Loucy (cell line): ENCODE measurements at regions not wholly inside any gene's neighbourhood (a gene's known extent, or its start where the extent isn't known, plus 50 kb on each side); places are given as distances from the start of the nearest gene placed in this dataset.
"Not testable (repeated sequence)": the region's sequence is repeated elsewhere in the genome, so short reads cannot be mapped to it uniquely, and the experiment has no call there.

Experiments
- H2AFZ ChIP-seq: fragments of 200-600 bp; sonication (generic); 2 replicates; pipeline ENCODE4 v1.6.0; 2016; ENCODE audit warnings: antibody characterized with exemption, mild to moderate bottlenecking, low read length, moderate library complexity
- H3F3A ChIP-seq: fragments of 200-600 bp; 2 replicates; pipeline ENCODE4 v1.6.0; 2016; ENCODE audit warnings: antibody characterized with exemption, low read depth, mild to moderate bottlenecking
- H3K27me3 ChIP-seq: fragments of 200-600 bp; sonication (generic); 2 replicates; pipeline ENCODE4 v1.6.1; 2014; ENCODE audit warnings: low read length, mild to moderate bottlenecking; ENCODE audit not compliant: insufficient read depth, poor library complexity, severe bottlenecking
- H3K36me3 ChIP-seq: fragments of 200-600 bp; sonication (generic); 2 replicates; pipeline ENCODE4 v1.6.1; 2016; ENCODE audit warnings: low read length; ENCODE audit not compliant: insufficient read depth
- H3K4me1 ChIP-seq: fragments of 200-600 bp; sonication (generic); 2 replicates; pipeline ENCODE4 v1.5.1; 2014; ENCODE audit warnings: low read length, mild to moderate bottlenecking; ENCODE audit not compliant: insufficient read depth, poor library complexity, severe bottlenecking
- H3K4me2 ChIP-seq: fragments of 200-600 bp; sonication (generic); 2 replicates; pipeline ENCODE4 v1.6.0; 2014; ENCODE audit warnings: antibody characterized with exemption, low read length, low read depth, mild to moderate bottlenecking; ENCODE audit not compliant: poor library complexity, severe bottlenecking
- H3K4me3 ChIP-seq: fragments of 200-600 bp; sonication (generic); 2 replicates; pipeline ENCODE4 v1.5.1; 2014; ENCODE audit warnings: low read length, mild to moderate bottlenecking, mixed read lengths; ENCODE audit not compliant: poor library complexity, severe bottlenecking
- H3K79me2 ChIP-seq: fragments of 200-600 bp; sonication (generic); 2 replicates; pipeline ENCODE4 v1.6.1; 2014; ENCODE audit warnings: low read length; ENCODE audit not compliant: insufficient read depth
- H3K9ac ChIP-seq: fragments of 200-600 bp; sonication (generic); 2 replicates; pipeline ENCODE4 v1.6.0; 2014; ENCODE audit warnings: mild to moderate bottlenecking, low read depth, low read length, moderate library complexity; ENCODE audit not compliant: poor library complexity, severe bottlenecking
- H3K9me2 ChIP-seq: fragments of 200-600 bp; sonication (generic); replicated peaks from 2 replicates; pipeline ENCODE4 v1.6.1; 2016; ENCODE audit warnings: low read depth, low read length, mixed read lengths
- H3K9me3 ChIP-seq: fragments of 200-600 bp; sonication (generic); 2 replicates; pipeline ENCODE4 v1.6.1; 2014; ENCODE audit warnings: mild to moderate bottlenecking, antibody characterized with exemption, low read length, low read depth; ENCODE audit not compliant: insufficient read depth
- H4K20me1 ChIP-seq: fragments of 200-600 bp; sonication (generic); 2 replicates; pipeline ENCODE4 v1.6.0; 2014; ENCODE audit warnings: antibody characterized with exemption, low read length, mild to moderate bottlenecking; ENCODE audit not compliant: insufficient read depth, poor library complexity, severe bottlenecking
- EZH2phosphoT487 ChIP-seq: fragments of 200-600 bp; IDR thresholded peaks from 2 replicates; pipeline ENCODE4 v1.6.1; 2018; ENCODE audit warnings: antibody characterized with exemption, mild to moderate bottlenecking, moderate library complexity, borderline replicate concordance
- TF ChIP-seq, protein P1 (sequence below): fragments of 200-600 bp; sonication (generic); conservative IDR thresholded peaks from 2 replicates; pipeline ENCODE4 v1.5.1; 2014; ENCODE audit warnings: mild to moderate bottlenecking, antibody characterized with exemption, low read length

DNA sequence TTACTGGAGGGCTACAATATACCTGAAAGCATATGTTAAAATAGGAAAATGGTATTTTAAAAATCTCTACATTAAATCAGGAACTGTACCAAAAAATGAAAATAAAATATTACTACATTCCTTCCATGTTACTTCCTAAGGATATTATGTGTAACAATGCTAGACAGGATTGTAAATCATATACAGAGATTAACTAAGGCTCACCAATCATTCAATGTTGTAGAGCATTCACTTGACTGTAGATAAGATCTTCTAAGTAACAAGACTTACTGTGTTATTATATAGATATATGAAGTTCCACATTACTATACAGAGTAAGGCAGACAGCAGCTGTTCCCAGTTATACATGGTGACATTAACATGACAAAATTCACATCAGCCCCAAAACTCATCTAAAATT lies 1919.1 kb upstream of the CDH9 start:
- H3K4me1 ChIP-seq = no peaks in the 10 kb centered on the region
- H2AFZ ChIP-seq = no peak overlapping the region
- H3K4me2 ChIP-seq = no peak overlapping the region
- H3K9me3 ChIP-seq = no peaks in the 10 kb centered on the region
- H3K79me2 ChIP-seq = no peaks in the 10 kb centered on the region
- no peaks in the 10 kb centered on the region for H4K20me1 ChIP-seq
- no peaks in the 10 kb centered on the region for H3K36me3 ChIP-seq
- TF ChIP-seq EZH2phosphoT487 = no peak
- H3K9me2 ChIP-seq = no peaks in the 10 kb centered on the region
- no peak overlapping the region for H3K9ac ChIP-seq
- H3K27me3 ChIP-seq = no peaks in the 10 kb centered on the region
- no peaks in the 10 kb centered on the region for H3F3A ChIP-seq
- H3K4me3 ChIP-seq = no peak overlapping the region

DNA sequence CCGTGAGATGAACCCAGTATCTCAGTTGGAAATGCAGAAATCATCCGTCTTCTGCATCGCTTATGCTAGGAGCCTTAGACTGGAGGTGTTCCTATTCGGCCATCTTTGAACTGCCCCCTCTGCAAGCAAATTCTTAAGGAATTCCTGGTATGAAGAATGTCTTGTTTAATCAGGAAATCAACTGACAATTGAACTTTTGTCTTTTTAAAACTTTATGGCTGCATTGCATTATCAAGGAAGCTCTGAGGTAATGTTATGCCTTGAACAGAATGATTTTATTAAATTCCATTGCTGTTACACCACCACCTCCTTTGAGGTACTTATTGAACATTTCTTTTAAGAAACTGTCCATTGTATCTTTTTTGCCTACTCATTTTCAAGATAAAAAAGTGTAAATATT lies 1915.7 kb upstream of the CDH9 start:
- TF ChIP-seq EZH2phosphoT487 = no peak
- TF ChIP-seq, protein P1, sequence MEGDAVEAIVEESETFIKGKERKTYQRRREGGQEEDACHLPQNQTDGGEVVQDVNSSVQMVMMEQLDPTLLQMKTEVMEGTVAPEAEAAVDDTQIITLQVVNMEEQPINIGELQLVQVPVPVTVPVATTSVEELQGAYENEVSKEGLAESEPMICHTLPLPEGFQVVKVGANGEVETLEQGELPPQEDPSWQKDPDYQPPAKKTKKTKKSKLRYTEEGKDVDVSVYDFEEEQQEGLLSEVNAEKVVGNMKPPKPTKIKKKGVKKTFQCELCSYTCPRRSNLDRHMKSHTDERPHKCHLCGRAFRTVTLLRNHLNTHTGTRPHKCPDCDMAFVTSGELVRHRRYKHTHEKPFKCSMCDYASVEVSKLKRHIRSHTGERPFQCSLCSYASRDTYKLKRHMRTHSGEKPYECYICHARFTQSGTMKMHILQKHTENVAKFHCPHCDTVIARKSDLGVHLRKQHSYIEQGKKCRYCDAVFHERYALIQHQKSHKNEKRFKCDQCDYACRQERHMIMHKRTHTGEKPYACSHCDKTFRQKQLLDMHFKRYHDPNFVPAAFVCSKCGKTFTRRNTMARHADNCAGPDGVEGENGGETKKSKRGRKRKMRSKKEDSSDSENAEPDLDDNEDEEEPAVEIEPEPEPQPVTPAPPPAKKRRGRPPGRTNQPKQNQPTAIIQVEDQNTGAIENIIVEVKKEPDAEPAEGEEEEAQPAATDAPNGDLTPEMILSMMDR = no peak
- no peak overlapping the region for H3K4me3 ChIP-seq
- no peaks in the 10 kb centered on the region for H3K36me3 ChIP-seq
- H3K4me2 ChIP-seq = no peak overlapping the region
- no peaks in the 10 kb centered on the region for H4K20me1 ChIP-seq
- no peaks in the 10 kb centered on the region for H3K9me2 ChIP-seq
- no peaks in the 10 kb centered on the region for H3F3A ChIP-seq
- no peak overlapping the region for H2AFZ ChIP-seq
- H3K4me1 ChIP-seq = no peaks in the 10 kb centered on the region
- no peaks in the 10 kb centered on the region for H3K9me3 ChIP-seq
- no peaks in the 10 kb centered on the region for H3K27me3 ChIP-seq
- no peak overlapping the region for H3K9ac ChIP-seq
- H3K79me2 ChIP-seq = no peaks in the 10 kb centered on the region

DNA sequence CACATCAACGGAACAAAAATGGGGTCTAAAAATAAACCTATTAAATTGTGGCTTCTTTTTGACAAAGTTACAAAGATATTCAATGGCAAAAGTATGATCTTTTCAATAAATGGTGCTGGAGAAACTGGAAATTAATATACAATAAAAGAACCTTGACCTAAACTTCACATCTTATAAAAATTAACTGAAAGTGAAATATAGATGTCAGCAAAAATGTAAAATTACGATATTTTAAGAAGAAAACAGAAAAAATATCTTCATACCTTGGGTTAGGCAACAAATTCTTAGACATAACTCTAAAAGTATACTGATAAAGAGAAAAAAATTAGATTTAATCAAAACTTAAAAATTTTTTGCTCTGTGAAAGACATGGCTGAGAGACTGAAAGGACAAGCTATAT lies 1909.5 kb upstream of the CDH9 start:
- Histone ChIP-seq H3F3A (no peaks in the 10 kb centered on the region), H3K79me2 (no peaks in the 10 kb centered on the region), H3K9ac (no peak overlapping the region), H2AFZ (no peak overlapping the region), H3K4me3 (no peak overlapping the region), H3K9me3 (no peaks in the 10 kb centered on the region), H3K27me3 (no peaks in the 10 kb centered on the region), H3K4me1 (no peaks in the 10 kb centered on the region), H3K9me2 (no peaks in the 10 kb centered on the region), H3K36me3 (no peaks in the 10 kb centered on the region), H4K20me1 (no peaks in the 10 kb centered on the region), H3K4me2 (no peak overlapping the region)
- TF ChIP-seq, protein P1 = no peak
- no peak for TF ChIP-seq EZH2phosphoT487

DNA sequence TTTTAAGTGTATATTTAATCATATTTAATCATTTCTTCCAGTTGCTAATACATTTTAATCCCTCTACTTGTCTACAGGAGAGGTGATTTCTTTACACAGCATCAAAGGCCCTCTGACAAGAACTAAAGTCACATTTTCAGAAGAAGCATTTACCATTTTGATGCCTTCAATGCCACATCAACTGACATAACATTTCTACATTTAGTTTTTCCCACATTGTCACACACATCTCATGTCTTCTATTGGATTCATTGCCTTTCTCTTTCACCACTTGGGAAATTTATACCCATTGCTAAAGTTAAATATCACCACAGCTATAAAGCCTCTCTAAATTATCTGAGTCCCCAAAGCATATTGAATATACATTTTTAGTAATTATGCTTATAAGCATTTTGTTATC lies 1907.5 kb upstream of the CDH9 start:
- Histone ChIP-seq H2AFZ (no peak overlapping the region), H3F3A (no peaks in the 10 kb centered on the region), H3K9me2 (no peaks in the 10 kb centered on the region), H4K20me1 (no peaks in the 10 kb centered on the region), H3K4me3 (no peak overlapping the region), H3K9me3 (no peaks in the 10 kb centered on the region), H3K9ac (no peak overlapping the region), H3K4me1 (no peaks in the 10 kb centered on the region), H3K79me2 (no peaks in the 10 kb centered on the region), H3K36me3 (no peaks in the 10 kb centered on the region), H3K4me2 (no peak overlapping the region), H3K27me3 (no peaks in the 10 kb centered on the region)
- TF ChIP-seq, protein P1 = no peak
- no peak for TF ChIP-seq EZH2phosphoT487

DNA sequence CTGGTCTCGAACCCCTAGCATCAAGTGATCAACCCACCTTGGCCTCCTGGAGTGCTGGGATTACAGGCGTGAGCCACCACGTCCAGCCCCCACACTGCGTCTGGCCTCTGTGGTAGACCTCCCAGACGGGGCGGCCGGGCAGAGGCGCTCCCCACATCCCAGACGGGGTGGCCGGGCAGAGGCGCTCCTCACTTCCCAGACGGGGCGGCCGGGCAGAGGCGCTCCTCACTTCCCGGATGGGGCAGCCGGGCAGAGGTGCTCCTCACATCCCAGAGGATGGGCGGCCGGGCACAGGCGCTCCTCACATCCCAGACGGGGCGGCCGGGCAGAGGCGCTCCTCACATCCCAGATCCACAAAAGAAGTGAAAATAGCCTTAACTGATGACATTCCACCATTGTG lies 1891.0 kb upstream of the CDH9 start:
- not testable (repeated sequence) for H3K27me3 ChIP-seq, H3K9me2 ChIP-seq, H3K9ac ChIP-seq, H3K4me2 ChIP-seq, H4K20me1 ChIP-seq, H3K79me2 ChIP-seq, H2AFZ ChIP-seq, H3K36me3 ChIP-seq, H3K4me1 ChIP-seq, H3F3A ChIP-seq, H3K9me3 ChIP-seq, H3K4me3 ChIP-seq

DNA sequence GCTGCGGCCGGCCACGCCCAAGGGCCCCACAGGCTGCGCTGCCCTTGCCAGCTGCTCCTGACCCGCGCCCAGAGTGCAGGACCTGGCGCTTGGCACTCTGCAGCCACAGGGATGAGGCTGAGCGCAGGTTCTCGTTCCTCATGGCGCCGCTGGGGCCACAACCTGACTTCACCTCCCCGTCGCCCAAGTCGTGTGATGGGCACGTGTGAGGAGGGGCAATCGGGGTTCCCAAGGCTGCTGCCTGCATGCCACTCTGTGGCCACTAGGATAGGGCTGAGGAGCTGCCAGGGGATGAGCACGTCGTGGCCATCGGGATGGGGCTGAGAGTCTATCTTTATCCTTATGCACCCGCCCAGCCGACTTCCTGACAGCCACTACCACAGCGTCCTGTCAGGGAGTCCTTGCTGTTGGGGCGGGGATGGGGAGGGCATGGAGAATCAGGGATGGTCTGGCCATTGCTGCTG lies 1890.0 kb upstream of the CDH9 start:
- not testable (repeated sequence) for H3K27me3 ChIP-seq, H2AFZ ChIP-seq, H3K4me2 ChIP-seq, H3K9ac ChIP-seq, H3K36me3 ChIP-seq, H4K20me1 ChIP-seq, H3K9me2 ChIP-seq, H3F3A ChIP-seq, H3K9me3 ChIP-seq, H3K4me3 ChIP-seq, H3K79me2 ChIP-seq, H3K4me1 ChIP-seq
